UCSD-AML1 (cell line): ENCODE measurements at regions not wholly inside any gene's neighbourhood (a gene's known extent, or its start where the extent isn't known, plus 50 kb on each side); places are given as distances from the start of the nearest gene placed in this dataset.
"Not testable (repeated sequence)": the region's sequence is repeated elsewhere in the genome, so short reads cannot be mapped to it uniquely, and the experiment has no call there.

Experiments used
- DNase-seq: peaks from one replicate; lab custom pipeline; 2025; ENCODE audit not compliant: unreplicated experiment; lab: John Stamatoyannopoulos, UW

DNA sequence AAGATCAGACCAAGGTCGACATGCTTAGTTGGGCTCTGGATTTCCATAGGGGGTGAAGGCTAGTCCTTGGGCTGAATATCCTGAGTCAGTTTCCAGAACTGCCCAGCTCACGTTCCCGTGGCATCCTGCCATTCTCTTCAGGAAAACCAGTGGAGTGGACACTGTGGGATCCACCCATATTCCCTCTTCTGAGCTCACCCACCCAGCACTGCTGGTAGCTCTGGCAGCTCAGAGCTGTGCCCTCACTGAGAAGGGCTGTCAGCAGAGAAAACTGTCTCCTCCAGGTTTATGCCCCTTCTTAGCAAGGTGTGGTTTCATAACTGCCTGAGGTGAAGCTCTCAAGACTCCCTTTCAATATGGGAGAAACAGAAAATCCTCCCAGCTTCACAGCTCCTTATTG is 111.7 kb downstream of the GGTLC2 start:
- DNase-seq = no peak

DNA sequence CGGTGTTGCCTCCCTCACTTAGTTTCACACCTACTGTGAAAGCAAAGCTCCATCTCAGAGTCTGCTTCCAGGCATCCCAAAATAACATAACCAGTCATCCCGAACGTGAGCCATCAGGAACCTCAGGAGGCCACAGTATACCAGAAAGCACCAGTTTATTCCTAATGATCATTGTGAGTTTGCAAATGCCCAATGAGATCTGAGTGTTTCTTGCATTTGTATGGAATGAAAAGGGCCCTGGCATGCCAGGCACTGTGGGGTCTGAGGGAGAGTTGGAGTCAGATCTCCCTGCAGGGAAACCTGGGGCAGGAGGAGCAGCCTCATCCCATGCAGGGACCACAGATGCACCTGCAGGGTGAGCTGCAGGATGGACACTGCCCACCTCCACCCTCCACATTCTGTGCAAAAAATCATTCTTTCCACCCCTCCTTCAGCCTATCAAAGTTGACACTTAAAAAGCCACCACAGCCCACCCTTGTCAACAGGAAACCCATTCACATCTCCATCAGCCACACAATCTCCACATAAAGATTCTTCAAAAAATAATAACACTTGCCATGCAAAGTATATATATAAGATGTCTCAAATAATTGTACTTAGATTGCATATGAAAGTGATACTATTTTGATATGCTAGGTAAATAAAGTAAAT is 112.3 kb downstream of the GGTLC2 start:
- not testable (repeated sequence) for DNase-seq

DNA sequence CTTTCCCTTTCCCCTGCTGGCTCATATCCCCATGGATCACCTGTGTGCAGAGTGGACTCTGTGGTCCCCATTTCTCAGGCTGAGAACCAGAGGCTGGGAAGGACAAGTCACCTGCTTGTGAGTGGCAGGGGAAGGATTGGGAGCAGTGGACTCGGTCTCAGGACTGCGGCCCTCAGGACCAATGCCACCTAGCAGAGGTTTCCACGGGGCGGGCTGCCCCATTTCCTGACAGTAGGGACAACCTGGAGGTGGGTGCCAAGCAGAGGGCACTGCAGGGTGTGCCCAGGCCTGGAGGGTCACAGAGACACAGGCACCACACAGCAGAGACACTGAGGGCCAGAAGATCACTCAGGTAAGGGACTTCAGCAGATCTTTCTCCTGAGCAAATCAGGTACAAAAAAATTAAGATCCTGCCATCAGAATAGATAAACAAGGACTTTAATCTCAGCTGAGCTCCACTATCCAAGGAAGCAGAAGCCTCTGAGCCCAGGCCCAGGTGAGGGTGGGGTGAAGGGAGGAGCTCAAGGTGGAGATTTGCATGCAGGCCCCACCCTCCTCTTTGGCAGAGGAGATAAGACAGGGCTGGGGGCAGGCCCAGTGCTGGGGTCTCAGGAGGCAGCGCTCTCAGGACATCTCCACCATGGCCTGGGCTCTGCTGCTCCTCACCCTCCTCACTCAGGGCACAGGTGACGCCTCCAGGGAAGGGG is 113.8 kb downstream of the GGTLC2 start:
- not testable (repeated sequence) for DNase-seq

DNA sequence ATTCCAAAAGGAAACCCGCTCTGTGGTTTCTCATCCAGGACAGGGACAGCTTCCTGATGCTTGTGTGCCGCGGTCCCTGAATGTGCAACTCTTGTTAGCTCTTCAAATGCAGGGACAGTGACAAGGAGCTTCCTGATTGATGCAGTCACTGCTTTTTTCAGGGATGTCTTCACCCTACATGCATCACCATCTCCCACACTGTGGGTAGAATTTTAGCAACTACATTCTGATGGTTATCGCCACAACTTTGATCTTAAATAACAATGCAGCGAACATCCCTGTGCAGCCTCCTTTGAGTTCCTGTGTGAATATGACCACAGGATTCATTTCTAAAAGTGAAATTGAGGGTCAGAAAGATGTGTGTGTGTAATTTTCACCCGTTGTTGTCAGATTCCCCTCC is 115.0 kb downstream of the GGTLC2 start:
- DNase-seq = no peak

DNA sequence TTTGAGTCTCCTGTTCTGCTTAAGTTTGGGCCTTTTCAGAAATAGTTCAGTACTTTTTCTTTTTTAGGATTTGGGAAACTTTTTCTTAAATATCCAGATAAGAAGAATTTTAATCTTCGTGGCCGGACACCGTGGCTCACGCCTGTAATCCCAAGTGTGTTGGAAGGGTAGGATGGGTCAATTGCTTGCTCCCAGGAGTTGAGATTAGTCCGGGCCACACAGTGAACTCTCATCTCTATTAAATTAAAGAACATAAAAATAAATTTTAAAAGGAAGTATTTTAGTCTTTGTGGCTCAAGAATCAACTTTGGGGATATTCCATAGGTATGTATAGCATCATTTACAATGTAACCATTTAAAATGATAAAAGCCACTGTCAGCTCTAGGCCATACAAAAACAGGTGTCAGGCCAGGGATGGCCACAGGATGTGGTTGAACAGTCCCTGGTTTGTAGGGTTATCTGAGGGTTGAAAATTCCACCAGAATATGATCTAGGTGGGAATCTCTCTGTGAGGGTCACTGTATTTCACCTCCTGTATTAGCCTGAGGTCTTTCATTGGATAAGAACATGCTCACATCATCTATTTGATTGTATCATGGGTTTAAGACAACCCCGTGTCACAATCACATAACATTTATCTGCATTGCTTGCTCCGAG is 115.6 kb downstream of the GGTLC2 start:
- no peak for DNase-seq

DNA sequence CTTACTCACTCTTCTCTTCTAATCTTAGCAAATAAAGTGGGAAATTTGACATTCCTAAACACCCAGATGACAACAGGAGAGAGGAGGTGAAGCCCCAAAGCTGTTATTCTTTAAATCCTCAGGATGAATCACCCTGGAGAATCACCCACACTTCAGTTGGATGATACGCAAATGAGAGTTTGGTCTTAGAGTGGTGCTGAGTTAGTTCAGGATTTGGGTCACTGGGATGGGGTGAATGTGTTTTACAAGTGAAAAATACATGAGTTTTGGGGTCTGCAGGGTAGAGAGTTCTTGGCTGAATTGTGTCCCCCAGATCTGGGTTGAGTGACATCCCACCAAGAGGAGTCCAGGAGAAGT is 117.2 kb downstream of the GGTLC2 start:
- DNase-seq = no peak

DNA sequence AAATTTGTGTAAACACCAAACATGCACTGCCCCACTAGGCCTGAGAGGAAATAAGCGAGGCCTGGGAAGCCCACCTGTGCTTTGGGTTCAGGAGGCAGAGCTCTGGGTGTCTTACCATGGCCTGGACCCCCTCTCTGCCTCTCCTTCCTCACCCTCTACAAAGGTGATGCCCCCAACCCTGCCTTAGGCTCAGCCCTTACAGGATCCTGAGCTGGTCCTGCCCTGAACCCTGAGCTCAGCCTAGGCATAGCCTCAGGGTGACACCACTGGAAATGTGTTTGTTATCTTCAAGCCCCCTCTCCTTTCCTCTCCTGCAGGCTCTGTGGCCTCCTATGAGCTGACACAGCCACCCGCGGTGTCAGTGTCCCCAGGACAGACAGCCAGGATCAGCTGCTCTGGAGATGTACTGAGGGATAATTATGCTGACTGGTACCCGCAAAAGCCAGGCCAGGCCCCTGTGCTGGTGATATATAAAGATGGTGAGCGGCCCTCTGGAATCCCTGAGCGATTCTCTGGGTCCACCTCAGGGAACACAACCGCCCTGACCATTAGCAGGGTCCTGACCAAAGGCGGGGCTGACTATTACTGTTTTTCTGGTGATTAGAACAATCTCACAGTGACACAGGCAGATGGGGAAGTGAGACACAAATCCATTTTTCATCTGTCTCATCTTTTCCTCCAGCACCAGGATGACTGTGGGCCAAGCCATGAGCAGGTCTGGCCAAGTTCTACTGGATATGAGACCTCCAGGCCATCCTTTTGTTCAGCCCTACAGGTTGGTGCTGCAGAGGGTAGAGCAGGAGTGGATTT is 117.8 kb downstream of the GGTLC2 start:
- DNase-seq = no peak

DNA sequence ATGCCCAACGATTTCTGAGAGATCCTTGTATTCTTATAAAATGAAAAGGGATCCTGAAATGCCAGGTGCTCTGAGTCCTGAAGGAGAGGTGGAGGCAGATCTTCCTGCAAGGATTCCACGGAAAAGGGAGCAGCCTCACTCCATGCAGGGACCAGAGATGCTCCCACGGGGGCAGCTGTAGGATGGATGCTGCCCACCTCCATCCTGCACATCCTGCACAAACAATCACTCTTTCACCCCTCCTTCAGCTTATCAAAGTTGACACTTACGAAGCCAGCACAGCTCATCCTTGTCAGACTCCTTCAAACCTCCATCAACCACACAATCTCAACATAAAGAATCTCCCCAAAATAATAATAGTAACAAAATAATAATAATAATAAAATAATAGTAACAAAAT is 119.1 kb downstream of the GGTLC2 start:
- no peak for DNase-seq

DNA sequence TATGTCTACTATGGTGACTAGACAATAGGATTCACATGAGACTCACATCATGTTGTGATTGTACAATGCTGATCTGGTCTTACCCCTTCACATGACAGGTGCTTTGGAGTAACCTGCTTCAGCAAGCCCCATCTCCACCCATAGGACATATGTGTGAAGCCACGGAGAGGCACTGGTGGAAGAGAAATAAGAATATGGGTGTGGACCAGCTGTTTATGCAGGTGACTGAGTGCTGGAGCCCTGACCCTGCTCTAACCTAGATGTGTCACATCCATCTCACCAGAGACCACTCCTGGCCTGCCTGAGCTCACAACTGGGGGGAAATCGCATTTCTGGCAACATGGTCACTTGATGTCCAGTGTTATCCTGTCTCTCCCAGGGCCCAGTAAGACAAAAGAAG is 119.7 kb downstream of the GGTLC2 start:
- no peak for DNase-seq

DNA sequence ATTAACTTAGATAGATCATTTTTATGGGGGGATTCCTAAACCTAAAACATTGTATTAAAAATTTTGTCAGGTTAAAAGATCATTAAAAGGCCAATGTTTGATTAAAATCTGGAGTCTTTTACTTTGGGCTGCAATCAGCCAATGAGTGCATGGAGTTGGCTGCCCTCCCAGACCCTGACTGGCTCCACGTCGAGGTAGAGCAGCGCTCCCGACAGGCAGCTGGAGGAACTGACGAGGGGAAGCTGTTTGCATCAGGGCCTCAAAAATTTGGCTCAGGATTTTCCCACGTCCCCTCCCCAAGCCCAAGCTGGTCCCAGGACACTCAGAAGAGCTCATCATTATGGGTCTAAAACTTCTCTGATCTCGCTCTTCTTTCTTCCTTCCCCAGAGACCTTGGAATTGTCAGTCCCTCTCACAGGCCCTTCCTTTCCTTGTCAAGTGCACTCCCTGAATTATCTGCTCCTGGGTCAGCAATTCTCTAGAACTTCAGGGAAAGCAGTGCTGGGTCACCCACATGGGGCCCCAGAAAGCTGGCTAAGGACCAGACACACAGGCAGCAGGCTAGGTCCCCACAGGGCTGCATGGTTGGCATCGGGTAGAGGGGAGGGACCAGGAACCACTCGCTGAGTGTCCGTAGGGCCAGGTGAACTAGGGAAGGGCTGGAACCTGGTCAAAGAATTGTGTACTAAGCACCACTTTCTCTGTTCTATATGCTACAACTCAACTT is 119.6 kb upstream of the IGLL5 start:
- DNase-seq = no peak

DNA sequence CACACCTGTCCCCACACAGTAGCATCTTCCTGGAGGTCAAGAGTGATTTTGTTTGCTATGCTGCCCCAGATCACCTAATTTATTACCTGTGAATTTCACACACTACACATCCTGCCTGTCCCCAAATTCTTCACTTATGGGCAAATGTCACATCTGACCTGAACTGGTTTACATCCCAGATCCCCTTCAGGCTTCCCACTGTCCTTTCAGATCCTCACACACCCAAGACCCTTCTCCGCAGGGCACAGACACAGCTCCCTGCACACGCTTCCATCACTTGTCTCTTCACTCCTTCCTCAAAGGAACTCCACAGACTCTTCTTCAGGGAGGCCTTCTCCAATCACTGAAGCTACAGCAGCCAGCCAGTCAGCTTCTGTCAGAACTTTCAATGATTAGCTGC is 118.7 kb upstream of the IGLL5 start:
- no peak for DNase-seq

DNA sequence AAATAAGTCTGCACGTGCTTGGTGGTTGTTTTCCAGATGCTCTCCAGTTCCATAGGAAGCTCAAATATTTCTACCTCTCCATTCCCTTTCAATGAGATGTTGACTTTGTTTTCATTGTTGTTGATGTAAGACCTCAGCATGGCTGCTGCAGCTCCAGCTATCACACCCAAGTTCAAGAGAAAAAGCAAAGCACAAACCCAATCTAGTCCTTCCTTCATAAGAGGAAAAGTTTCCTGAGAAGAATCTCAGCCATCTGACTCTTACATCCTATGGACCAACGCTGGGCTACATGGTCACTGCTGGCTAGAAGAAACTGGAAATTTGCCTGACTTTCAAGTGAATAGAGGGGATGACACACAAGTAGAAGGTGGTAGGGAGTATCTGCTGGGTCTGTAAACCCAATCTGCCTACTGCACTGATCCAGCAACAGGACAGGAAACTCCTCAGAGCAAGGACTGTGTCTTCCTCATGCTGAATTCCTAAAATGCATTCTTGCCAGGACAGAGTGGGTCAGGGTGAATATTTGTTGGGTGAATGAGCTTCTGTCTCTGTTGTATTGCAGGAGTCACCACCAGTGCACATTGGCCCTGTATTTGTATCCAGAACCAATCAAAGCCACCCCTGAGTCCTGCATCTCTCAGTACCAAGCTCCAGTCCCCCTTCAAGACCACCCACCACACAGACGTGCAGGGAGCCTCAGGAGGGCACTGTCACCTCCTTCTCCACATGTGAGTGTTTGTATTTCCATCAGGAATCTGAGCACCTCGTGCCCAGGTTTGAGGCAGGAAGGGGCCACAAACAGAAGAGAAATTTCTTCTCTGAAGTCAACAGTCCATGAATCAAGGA is 118.0 kb upstream of the IGLL5 start:
- DNase-seq = no peak

DNA sequence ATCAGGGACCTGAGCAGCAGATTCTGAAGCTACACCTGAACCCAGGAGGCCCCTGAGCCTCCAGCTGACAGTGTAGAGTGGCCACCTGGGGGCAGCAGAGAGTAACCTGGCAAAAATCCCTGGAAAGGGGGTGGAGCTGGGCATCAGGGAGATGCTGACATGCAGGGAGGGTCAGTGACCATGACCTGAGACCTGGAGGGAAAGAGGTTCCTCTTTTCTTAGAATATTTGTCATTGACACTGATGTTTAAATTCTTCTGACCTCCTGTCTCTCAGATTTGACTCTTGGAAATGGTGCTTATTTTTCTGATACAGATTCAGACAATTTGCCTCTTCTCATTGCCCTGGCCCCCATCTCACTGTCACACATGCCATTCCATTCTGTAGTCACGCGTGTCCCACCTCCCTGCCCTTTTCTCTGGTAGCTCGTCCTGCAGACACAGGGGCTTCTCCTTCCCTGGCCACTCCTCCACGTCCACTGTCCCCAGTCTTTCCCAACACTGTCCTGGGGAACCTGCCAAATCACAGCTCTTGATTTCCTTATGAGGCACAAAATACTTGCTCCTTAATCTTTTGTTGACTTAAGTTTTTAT is 117.2 kb upstream of the IGLL5 start:
- DNase-seq = peak; percentile 42

DNA sequence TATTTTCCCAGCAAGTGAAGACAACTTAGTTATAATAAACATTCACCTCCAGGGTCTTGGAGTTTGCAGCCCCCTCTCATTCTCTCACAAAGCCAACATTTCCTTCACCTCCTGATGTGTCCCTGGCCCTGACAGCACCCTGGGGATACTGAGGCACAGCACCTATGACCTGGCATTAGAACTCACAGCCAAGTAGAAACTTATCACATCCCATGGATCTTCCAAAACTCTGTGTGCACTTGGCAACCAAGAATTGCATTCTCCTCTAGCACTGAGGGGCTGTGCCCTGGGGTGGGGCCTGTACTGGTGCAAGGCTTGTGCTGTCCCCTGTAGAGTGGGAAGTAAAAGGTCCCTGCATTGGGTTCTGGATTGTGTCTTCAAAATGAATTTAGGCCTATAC is 116.7 kb upstream of the IGLL5 start:
- DNase-seq = no peak

DNA sequence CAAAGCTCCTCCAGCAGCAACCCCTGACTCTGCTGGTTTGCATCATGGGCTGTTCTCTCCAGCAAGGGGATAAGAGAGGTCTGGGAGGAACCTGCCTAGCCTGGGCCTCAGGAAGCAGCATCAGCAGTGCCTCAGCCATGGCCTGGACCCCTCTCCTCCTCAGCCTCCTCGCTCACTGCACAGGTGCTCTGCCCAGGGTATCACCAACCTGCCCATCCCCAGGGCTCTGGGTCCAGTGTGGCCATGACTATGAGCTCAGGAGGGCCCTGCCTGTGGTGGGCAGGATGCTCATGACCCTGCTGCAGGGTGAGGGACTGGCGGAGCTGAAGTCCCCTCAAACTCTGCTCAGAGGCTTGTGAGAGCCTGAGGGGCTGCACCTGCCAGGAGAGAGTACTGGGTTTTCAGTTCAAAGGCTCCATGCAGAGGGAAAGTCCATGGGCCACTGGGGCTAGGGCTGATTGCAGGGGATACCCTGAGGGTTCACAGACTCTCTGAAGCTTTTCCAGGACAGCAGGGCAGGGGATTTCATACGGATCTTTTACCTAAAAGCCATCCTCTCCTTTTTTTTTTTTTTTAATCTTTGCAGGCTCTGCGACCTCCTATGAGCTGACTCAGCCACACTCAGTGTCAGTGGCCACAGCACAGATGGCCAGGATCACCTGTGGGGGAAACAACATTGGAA is 115.8 kb upstream of the IGLL5 start:
- DNase-seq = no peak

DNA sequence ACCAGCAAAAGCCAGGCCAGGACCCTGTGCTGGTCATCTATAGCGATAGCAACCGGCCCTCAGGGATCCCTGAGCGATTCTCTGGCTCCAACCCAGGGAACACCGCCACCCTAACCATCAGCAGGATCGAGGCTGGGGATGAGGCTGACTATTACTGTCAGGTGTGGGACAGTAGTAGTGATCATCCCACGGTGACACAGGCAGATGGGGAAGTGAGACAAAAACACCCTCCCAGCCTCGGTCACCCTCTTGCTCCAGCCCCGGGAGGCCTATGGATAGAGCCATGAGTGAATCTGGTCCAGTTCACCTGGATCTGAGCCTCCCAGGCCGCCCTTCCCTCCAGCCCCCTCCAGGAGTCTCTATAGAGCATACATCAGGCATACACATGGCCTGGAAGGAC is 115.2 kb upstream of the IGLL5 start:
- no peak for DNase-seq

DNA sequence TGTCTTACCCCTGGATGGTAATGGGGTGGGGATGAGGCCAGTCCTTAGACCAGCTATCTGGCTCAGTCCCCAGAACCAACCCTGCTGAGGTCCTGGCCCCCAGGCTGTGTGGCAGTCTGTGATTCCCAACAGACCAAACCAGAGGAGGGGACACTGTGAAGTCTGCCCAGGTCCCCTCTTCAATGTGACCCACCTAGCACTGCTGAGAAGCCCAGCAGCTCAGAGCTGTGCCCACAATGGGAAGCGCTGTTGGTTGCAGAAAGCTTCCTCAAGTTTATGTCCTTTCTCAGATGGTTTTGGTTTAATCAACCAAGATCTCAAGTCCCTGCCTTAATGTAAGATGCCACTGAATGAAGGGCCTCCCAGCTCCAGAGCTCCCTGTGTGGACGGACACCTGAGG is 114.7 kb upstream of the IGLL5 start:
- no peak for DNase-seq

DNA sequence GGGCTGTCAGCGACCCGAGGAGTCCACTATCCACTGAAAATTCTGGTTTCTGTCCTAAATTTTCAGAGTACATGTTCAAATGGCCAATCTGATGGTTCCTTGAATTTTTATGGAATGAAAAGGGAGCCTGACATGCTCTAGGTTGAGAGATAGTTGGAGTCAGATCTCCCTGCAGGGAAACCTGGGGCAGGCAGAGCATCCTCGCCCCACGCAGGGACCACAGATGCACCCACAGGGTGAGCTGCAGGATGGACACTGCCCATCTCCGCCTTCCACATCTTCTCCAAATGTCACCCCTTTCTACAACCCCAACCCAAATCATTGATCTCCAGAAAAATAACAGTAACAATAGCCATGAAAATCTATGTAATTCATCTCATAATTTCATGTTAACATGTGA is 114.2 kb upstream of the IGLL5 start:
- no peak for DNase-seq

DNA sequence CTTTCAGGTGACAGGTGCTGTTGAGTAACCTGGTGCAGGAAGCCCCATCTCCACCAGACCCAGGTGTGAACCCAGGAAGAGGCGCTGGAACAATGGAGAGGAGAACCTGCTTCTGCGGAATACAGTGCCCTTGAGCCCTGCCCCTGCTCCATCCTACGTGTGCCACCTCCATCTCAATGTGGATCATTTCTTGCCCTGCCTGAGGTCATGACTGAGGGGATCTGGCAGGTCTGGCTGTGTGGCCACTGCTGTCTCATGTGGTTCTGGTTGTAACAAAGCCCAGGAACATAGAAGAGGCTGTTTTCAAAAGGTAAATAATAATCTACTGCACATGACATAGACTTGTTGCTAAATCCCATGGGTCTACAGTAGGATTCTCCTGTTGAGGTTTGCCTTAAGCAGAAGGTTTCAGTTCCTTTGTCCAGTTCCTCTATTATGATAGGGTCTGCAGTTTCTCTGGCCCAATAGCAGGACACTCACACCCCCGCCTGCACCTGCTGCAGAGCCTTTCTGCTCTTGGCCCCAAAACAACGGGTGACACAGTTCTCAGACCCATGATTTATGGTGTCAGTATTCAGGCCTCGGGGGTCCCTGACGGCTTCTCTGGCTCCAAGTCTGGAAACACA is 113.5 kb upstream of the IGLL5 start:
- DNase-seq = no peak
